CD4-positive, CD25-positive, alpha-beta regulatory T cell (primary cell): ENCODE measurements at regions not wholly inside any gene's neighbourhood (a gene's known extent, or its start where the extent isn't known, plus 50 kb on each side); places are given as distances from the start of the nearest gene placed in this dataset.
A peak's percentile ranks its signal among the peaks of the same experiment; 100 is the strongest.

ENCODE experiments used
- ATAC-seq, 2 donors: fragments of 150-1000 bp; cut with Tn5 transposase; one replicate each; pipeline ENCODE4 v1.10.0; 2021; ENCODE audit warnings: low read depth in 2 of 2, moderate number of reproducible peaks in 2 of 2, moderate library complexity in 1 of 2
- DNase-seq, 3 donors: peaks; one replicate each; pipeline versions ENCODE4 v3.0.0 to v3.0.0-alpha.2; 2012 to 2022; ENCODE audit warnings: mixed read lengths in 1 of 3
- H3K27ac ChIP-seq: one replicate; pipeline ENCODE4 v1.7.0; 2013; ENCODE audit warnings: mild to moderate bottlenecking, low read length; ENCODE audit not compliant: insufficient read depth, poor library complexity, severe bottlenecking
- H3K27me3 ChIP-seq: one replicate; pipeline ENCODE4 v1.7.0; 2013; ENCODE audit warnings: low read length; ENCODE audit not compliant: control insufficient read depth, insufficient read depth
- H3K36me3 ChIP-seq: one replicate; pipeline ENCODE4 v1.7.0; 2013; ENCODE audit warnings: mild to moderate bottlenecking, low read length, moderate library complexity; ENCODE audit not compliant: control insufficient read depth, insufficient read depth
- H3K4me1 ChIP-seq: 2 replicates; pipeline ENCODE4 v1.7.0; 2013; ENCODE audit warnings: mild to moderate bottlenecking, low read length; ENCODE audit not compliant: insufficient read depth, control insufficient read depth, poor library complexity, severe bottlenecking
- H3K4me3 ChIP-seq: one replicate; pipeline ENCODE4 v1.7.0; 2013; ENCODE audit warnings: low read depth, mild to moderate bottlenecking, low read length, moderate library complexity
- H3K9me3 ChIP-seq, 2 experiments: 1 replicate in 1 of 2; 2 replicates in 1 of 2; pipeline ENCODE4 v1.7.0; 2013; ENCODE audit warnings: low read length in 2 of 2, mild to moderate bottlenecking in 1 of 2, moderate library complexity in 1 of 2; ENCODE audit not compliant: control insufficient read depth in 2 of 2
- H3K27ac Mint-ChIP-seq, 3 donors: one replicate each; pipeline ENCODE4 v1.8.0; 2020 to 2022; ENCODE audit warnings: mild to moderate bottlenecking in 3 of 3, mixed read lengths in 3 of 3, moderate library complexity in 2 of 3
- H3K27me3 Mint-ChIP-seq: one replicate; pipeline ENCODE4 v1.8.0; 2022; ENCODE audit warnings: mild to moderate bottlenecking, mixed read lengths
- H3K36me3 Mint-ChIP-seq: one replicate; pipeline ENCODE4 v1.8.0; 2020; ENCODE audit warnings: mixed read lengths
- H3K4me1 Mint-ChIP-seq, 4 donors: one replicate each; pipeline ENCODE4 v1.8.0; 2020 to 2022; ENCODE audit warnings: mixed read lengths in 4 of 4, mild to moderate bottlenecking in 1 of 4
- H3K4me3 Mint-ChIP-seq, 4 donors: one replicate each; pipeline ENCODE4 v1.8.0; 2020 to 2022; ENCODE audit warnings: mild to moderate bottlenecking in 4 of 4, mixed read lengths in 4 of 4, moderate library complexity in 3 of 4
- H3K9me3 Mint-ChIP-seq, 7 donors: one replicate each; pipeline ENCODE4 v1.8.0; 2020 to 2022; ENCODE audit warnings: mixed read lengths in 7 of 7, mild to moderate bottlenecking in 3 of 7, moderate library complexity in 2 of 7

DNA sequence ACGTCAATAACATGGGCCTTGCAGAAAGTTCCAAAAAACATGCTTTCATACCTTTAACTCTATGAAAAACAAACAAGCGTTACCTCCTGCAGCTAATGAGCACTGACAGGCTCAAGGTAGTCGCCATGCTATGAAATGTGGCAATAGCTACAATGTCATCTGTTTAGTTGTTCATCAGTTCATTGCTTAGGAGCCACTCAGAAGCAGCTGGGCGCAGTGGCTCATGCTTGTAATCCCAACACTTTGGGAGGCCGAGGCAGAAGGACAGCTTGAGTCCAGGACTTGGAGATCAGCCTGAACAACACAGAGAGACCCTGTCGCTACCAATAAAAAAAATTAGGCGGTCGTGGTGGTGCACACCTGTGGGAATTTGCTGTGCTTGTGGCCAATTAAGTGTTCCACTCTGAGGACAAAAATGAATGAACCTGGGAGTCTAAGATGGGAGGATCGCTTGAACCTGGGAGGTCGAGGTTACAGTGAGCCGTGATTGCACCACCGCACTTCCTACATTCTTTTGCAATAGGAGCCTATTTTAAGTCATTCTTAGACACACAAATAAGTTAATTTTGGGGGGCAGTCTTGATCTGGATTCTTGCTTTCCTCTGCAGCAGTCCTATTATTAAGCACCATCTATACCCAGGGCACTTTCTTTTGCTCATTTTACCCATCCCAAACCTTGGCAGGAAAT is 276.2 kb upstream of the KLF14 start:
- Histone ChIP-seq H3K4me3 (peak overlapping the region; percentile 75), H3K36me3 (peaks cover 14% of the 10 kb centered on the region), H3K4me1 (peaks cover 77% of the 10 kb centered on the region), H3K27ac (peak overlapping the region; percentile 87), H3K27me3 (no peaks in the 10 kb centered on the region), H3K9me3 (no peaks in the 10 kb centered on the region)
- no peaks in the 10 kb centered on the region for H3K36me3 Mint-ChIP-seq
- H3K4me1 Mint-ChIP-seq, result peaks cover 52 to 96% (median 82%) of the 10 kb centered on the region in 4 donors
- no peak for DNase-seq
- H3K4me3 Mint-ChIP-seq, result peak overlapping the region; percentile 70 to 84 (median 74)
- no peaks in the 10 kb centered on the region for H3K27me3 Mint-ChIP-seq
- H3K27ac Mint-ChIP-seq, result peak overlapping the region; percentile 85 to 99 (median 86)
- H3K9me3 Mint-ChIP-seq, result no peaks in the 10 kb centered on the region
- no peak for ATAC-seq

DNA sequence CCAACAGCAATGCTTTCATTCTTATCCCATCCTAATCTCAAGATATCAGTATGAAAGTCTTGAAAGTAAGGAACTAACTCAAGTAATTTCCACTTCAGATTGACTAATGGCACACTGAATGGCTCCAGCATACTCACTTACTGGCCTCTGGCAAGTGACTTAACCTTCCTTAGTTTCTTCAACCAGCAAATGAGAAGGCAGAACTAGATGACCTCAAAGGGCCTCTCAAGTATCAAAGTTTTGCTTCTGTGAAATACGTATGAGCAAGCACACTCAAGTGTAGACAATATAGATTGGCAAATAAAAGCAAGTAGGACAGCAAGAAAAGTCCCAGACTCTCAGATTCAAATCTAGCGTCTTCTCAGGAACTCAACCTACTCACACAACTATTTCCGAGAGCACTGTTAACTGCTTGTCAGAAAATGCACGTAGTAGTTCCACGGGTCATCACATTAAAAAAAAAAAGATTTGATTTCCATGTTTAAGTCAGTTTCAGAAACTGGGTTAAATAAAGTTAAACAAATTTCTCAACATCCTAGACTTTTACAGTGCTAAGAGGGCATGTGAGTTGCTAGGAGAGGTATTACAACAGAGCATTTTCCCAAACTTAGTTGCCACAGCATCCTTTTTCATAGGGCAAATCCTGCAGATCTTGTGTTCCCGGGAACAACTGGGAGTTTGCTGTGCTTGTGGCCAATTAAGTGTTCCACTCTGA is 276.9 kb upstream of the KLF14 start:
- peak overlapping the region; percentile 75 for H3K4me3 ChIP-seq

DNA sequence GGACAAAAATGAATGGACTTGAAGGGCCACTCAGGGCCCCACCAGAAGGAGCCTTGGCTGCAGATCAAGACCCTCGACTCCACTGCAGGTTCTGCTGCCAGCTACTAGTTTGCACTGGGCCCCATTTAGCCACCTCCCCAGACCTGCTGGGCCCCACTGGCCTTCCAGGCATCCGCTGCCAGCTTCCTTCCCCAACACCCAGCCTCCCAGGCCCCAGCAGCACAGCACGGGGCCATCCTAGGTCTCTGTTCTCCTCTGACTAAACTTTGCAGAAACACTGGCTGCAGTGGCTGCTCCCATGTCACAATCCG is 277.4 kb upstream of the KLF14 start:
- H3K4me1 Mint-ChIP-seq, result peaks cover 49 to 96% (median 86%) of the 10 kb centered on the region in 4 donors
- DNase-seq, result peak in 1 of 3 donors; percentile 50
- peaks cover 23% of the 10 kb centered on the region for H3K36me3 ChIP-seq
- peaks cover 86% of the 10 kb centered on the region for H3K4me1 ChIP-seq
- H3K27ac Mint-ChIP-seq, result peak overlapping the region; percentile 85 to 99 (median 86)
- H3K27me3 ChIP-seq, result no peaks in the 10 kb centered on the region
- H3K27me3 Mint-ChIP-seq, result no peaks in the 10 kb centered on the region
- H3K9me3 Mint-ChIP-seq, result no peaks in the 10 kb centered on the region
- H3K36me3 Mint-ChIP-seq, result no peaks in the 10 kb centered on the region
- no peaks in the 10 kb centered on the region for H3K9me3 ChIP-seq
- H3K4me3 Mint-ChIP-seq, result peak overlapping the region; percentile 70 to 84 (median 74)
- peak overlapping the region; percentile 75 for H3K4me3 ChIP-seq
- peak; percentile 14 to 19 for ATAC-seq
- peak overlapping the region; percentile 75 for H3K27ac ChIP-seq

More for the DNA sequence above, 276.9 kb upstream of the KLF14 start:
- no peaks in the 10 kb centered on the region for H3K27me3 ChIP-seq
- peak overlapping the region; percentile 75 for H3K27ac ChIP-seq
- ATAC-seq, result peak; percentile 66 to 68
- peaks cover 18% of the 10 kb centered on the region for H3K36me3 ChIP-seq
- H3K36me3 Mint-ChIP-seq, result no peaks in the 10 kb centered on the region
- H3K4me3 Mint-ChIP-seq, result peak overlapping the region; percentile 70 to 84 (median 74)
- no peaks in the 10 kb centered on the region for H3K27me3 Mint-ChIP-seq
- H3K4me1 Mint-ChIP-seq, result peaks cover 49 to 96% (median 83%) of the 10 kb centered on the region in 4 donors
- no peaks in the 10 kb centered on the region for H3K9me3 ChIP-seq
- H3K27ac Mint-ChIP-seq, result peak overlapping the region; percentile 85 to 99 (median 86)
- no peaks in the 10 kb centered on the region for H3K9me3 Mint-ChIP-seq
- DNase-seq, result peak in 2 of 3 donors; percentile 29 to 85
- peaks cover 82% of the 10 kb centered on the region for H3K4me1 ChIP-seq

DNA sequence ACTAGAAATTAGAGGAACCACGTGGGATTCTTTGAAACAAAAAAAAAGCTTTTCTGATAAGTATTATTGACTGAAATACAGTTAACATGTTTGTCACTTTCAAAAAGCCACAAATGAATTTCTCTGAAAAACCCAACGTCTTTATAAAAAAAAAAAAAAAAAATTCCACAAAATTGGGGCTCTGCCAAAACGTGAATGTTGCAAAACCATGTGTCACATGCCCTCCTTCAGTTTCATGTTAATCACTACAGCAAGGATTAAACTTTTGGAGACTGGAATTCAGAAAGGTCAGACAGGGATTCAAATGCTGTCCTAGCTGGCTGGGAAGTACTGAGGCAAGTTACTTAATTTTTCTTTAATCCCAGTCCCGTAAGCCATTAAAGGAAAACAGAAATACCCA is 278.0 kb upstream of the KLF14 start:
- Mint-ChIP-seq H3K27me3 (no peaks in the 10 kb centered on the region), H3K27ac (peak overlapping the region; percentile 49 to 99 (median 85)), H3K4me1 (peaks cover 49 to 98% (median 87%) of the 10 kb centered on the region in 4 donors), H3K36me3 (no peaks in the 10 kb centered on the region), H3K4me3 (peak overlapping the region; percentile 66 to 84 (median 72)), H3K9me3 (no peaks in the 10 kb centered on the region)
- peaks cover 87% of the 10 kb centered on the region for H3K4me1 ChIP-seq
- H3K4me3 ChIP-seq, result peak overlapping the region; percentile 75
- DNase-seq (peak in 2 of 3 donors; percentile 43 to 84), ATAC-seq (peak; percentile 28 to 29)
- H3K9me3 ChIP-seq, result no peaks in the 10 kb centered on the region
- peaks cover 23% of the 10 kb centered on the region for H3K36me3 ChIP-seq
- H3K27ac ChIP-seq, result peak overlapping the region; percentile 75
- no peaks in the 10 kb centered on the region for H3K27me3 ChIP-seq

DNA sequence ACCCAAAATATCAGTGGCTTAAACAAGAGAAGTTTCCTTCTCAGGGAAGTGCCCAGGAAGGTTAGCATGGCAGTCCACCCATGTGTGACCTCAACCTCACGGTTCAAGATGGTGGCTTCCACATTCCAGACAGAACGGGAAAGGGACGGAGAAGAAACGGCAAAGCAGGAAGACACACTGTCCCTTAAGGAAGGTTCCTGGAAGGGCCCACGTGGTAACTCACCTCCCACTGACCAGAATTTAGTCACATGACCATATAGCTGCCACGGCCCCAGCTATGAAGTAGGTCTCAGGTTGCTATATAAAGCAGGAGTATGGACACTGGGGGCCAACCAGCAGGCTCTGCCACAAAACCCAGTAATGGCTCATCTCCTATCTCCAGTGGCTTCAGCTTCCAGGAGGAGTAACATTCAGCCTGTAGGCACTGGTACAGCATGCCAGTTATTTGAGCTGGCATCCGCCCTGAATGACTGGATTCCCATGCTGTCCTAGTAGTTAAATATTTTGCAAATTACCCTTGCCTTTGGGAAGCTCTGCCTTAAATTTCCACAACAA is 278.5 kb upstream of the KLF14 start:
- peaks cover 25% of the 10 kb centered on the region for H3K36me3 ChIP-seq
- Mint-ChIP-seq H3K9me3 (no peaks in the 10 kb centered on the region), H3K4me1 (peaks cover 45 to 95% (median 84%) of the 10 kb centered on the region in 4 donors), H3K27me3 (no peaks in the 10 kb centered on the region), H3K4me3 (peak overlapping the region; percentile 66 to 84 (median 72)), H3K36me3 (peaks cover 3% of the 10 kb centered on the region), H3K27ac (peak overlapping the region in 2 of 3 donors; percentile 85 to 99)
- H3K27ac ChIP-seq, result peak overlapping the region; percentile 75
- peak overlapping the region; percentile 75 for H3K4me3 ChIP-seq
- H3K4me1 ChIP-seq, result peaks cover 81% of the 10 kb centered on the region
- ATAC-seq (no peak), DNase-seq (no peak)
- H3K27me3 ChIP-seq, result no peaks in the 10 kb centered on the region
- no peaks in the 10 kb centered on the region for H3K9me3 ChIP-seq

- H3K4me3 Mint-ChIP-seq, result peak overlapping the region; percentile 56 to 74 (median 66)
- DNase-seq, result no peak
- H3K27me3 ChIP-seq, result no peaks in the 10 kb centered on the region
- H3K36me3 ChIP-seq, result peaks cover 32% of the 10 kb centered on the region
- H3K9me3 ChIP-seq, result no peaks in the 10 kb centered on the region
- ATAC-seq, result no peak
- peak overlapping the region; percentile 19 for H3K4me3 ChIP-seq
- H3K27ac Mint-ChIP-seq, result peak overlapping the region; percentile 75 to 99 (median 85)
- H3K36me3 Mint-ChIP-seq, result peaks cover 4% of the 10 kb centered on the region
- H3K9me3 Mint-ChIP-seq, result no peaks in the 10 kb centered on the region
- H3K4me1 Mint-ChIP-seq, result peaks cover 42 to 95% (median 87%) of the 10 kb centered on the region in 4 donors
- H3K4me1 ChIP-seq, result peaks cover 71% of the 10 kb centered on the region
- H3K27me3 Mint-ChIP-seq, result no peaks in the 10 kb centered on the region
- H3K27ac ChIP-seq, result no peak overlapping the region
Measured at GRCh38 chr7:131013716-131014115, 279.7 kb upstream of the KLF14 start.

- DNase-seq (no peak), ATAC-seq (no peak)
- H3K4me3 Mint-ChIP-seq, result peak overlapping the region in 1 of 4 donors; percentile 70
- Histone ChIP-seq H3K36me3 (peaks cover 32% of the 10 kb centered on the region), H3K27me3 (no peaks in the 10 kb centered on the region), H3K4me3 (no peak overlapping the region), H3K27ac (peak overlapping the region; percentile 15), H3K9me3 (no peaks in the 10 kb centered on the region), H3K4me1 (peaks cover 69% of the 10 kb centered on the region)
- H3K9me3 Mint-ChIP-seq, result no peaks in the 10 kb centered on the region
- peaks cover 41 to 95% (median 83%) of the 10 kb centered on the region in 4 donors for H3K4me1 Mint-ChIP-seq
- no peaks in the 10 kb centered on the region for H3K27me3 Mint-ChIP-seq
- peak overlapping the region in 2 of 3 donors; percentile 71 to 74 for H3K27ac Mint-ChIP-seq
- peaks cover 4% of the 10 kb centered on the region for H3K36me3 Mint-ChIP-seq
Measured at GRCh38 chr7:131014906-131015656, 281.1 kb upstream of the KLF14 start.
